Lower lobe of right lung (tissue), 2 donors: ENCODE measurements at regions not wholly inside any gene's neighbourhood (a gene's known extent, or its start where the extent isn't known, plus 50 kb on each side); places are given as distances from the start of the nearest gene placed in this dataset.

ENCODE experiments used
- ATAC-seq, 2 donors: fragments of 200-7000 bp; cut with Tn5 transposase; one replicate each; pipeline ENCODE4 v1.9.1; 2020 to 2022; ENCODE audit warnings: mild to moderate bottlenecking in 2 of 2, moderate library complexity in 2 of 2
- DNase-seq: peaks from one replicate; pipeline ENCODE4 v3.0.0-alpha.2; 2020
- H3K27ac ChIP-seq: fragments of 200-600 bp; one replicate; pipeline ENCODE4 v1.8.0; 2022
- H3K27me3 ChIP-seq: fragments of 200-600 bp; one replicate; pipeline ENCODE4 v1.8.0; 2022; ENCODE audit warnings: low read depth
- H3K36me3 ChIP-seq: fragments of 200-600 bp; one replicate; pipeline ENCODE4 v1.8.0; 2022; ENCODE audit warnings: mild to moderate bottlenecking
- H3K4me1 ChIP-seq: fragments of 200-600 bp; one replicate; pipeline ENCODE4 v1.8.0; 2022
- H3K4me3 ChIP-seq: fragments of 200-600 bp; one replicate; pipeline ENCODE4 v1.8.0; 2022; ENCODE audit warnings: mild to moderate bottlenecking
- H3K9me3 ChIP-seq: fragments of 200-600 bp; one replicate; pipeline ENCODE4 v1.8.0; 2022
- intact Hi-C: fragments of 100-400 bp; cut with DNase I; formaldehyde crosslinking; loops from one replicate; pipeline ENCODE4 v1.11.0; 2022
- TF ChIP-seq, protein P1 (sequence below): fragments of 200-600 bp; IDR thresholded peaks from one replicate; pipeline ENCODE4 v1.8.0; 2022; ENCODE audit warnings: antibody characterized with exemption, mild to moderate bottlenecking
- donor health status: DM: no; HTN: yes; CAD: no; lungs with severe emphysema.

DNA sequence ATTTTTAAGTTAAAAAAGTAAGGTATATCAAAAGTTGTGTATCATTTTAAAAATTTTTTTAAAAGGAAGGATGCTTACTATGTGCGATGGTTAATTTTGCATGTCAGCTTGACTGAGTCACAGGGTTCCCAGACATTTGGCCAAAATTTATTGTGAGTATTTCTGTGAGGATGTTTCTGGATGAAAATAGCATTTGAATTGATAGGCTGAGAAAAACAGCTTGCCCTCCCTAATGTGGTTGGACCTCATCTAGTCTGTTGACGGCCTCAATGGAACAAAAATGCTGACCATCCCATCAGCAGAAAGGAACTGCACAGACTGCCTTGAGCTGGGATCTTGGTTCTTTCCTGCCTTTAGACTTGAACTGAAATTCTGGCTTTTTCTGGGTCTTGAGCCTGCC is 724.5 kb downstream of the NCAM2 start:
- H3K4me3 ChIP-seq: no peak overlapping the region
- ATAC-seq: no peak
- TF ChIP-seq, protein P1, sequence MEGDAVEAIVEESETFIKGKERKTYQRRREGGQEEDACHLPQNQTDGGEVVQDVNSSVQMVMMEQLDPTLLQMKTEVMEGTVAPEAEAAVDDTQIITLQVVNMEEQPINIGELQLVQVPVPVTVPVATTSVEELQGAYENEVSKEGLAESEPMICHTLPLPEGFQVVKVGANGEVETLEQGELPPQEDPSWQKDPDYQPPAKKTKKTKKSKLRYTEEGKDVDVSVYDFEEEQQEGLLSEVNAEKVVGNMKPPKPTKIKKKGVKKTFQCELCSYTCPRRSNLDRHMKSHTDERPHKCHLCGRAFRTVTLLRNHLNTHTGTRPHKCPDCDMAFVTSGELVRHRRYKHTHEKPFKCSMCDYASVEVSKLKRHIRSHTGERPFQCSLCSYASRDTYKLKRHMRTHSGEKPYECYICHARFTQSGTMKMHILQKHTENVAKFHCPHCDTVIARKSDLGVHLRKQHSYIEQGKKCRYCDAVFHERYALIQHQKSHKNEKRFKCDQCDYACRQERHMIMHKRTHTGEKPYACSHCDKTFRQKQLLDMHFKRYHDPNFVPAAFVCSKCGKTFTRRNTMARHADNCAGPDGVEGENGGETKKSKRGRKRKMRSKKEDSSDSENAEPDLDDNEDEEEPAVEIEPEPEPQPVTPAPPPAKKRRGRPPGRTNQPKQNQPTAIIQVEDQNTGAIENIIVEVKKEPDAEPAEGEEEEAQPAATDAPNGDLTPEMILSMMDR: no peak
- no peak for DNase-seq
- H3K27ac ChIP-seq: no peak overlapping the region
- no peaks in the 10 kb centered on the region for H3K36me3 ChIP-seq
- intact Hi-C loops: no loop called here
- no peaks in the 10 kb centered on the region for H3K27me3 ChIP-seq
- H3K9me3 ChIP-seq: no peaks in the 10 kb centered on the region
- no peaks in the 10 kb centered on the region for H3K4me1 ChIP-seq

DNA sequence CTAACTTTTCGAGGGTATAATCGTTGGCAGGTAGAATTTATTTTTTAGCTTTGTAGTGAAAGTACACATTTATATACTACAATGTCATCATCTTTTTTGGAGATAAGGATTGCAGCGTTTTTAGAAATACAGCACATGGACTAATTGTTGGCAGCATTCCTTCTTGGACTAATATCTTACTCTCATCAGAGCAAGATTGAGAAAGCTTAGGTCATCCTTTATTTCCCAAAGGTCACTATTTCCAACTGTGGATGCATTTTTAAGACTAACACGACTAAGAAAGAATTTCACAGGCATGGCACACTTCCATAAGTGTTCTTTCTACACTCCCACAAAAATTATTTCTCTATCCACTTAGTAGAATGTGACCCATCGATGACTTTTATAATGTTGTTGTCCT is 732.3 kb downstream of the NCAM2 start:
- H3K9me3 ChIP-seq: no peaks in the 10 kb centered on the region
- H3K27ac ChIP-seq: no peak overlapping the region
- ATAC-seq (no peak), DNase-seq (no peak)
- H3K36me3 ChIP-seq: no peaks in the 10 kb centered on the region
- no peaks in the 10 kb centered on the region for H3K4me1 ChIP-seq
- TF ChIP-seq, protein P1: no peak
- H3K4me3 ChIP-seq: no peak overlapping the region
- H3K27me3 ChIP-seq: no peaks in the 10 kb centered on the region
- intact Hi-C loops: no loop called here

DNA sequence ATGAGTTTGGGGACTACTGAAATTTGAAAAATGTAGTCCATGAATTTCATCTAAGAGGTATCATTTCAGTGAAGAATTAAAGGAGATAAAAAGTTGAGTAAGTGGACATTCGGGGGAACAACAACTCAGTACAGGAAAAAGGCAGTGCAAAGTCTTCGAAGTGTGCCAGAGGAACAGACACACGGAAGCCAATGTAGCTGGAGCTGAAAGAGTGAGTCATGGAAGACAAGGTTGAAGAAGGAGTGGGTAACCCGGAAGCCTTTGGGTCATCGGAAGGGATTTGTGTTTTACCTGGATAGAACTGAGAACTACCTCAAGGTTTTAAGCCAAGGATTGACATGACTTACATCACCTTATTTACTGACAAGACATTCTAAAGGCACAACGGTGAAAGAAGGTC is 733.4 kb downstream of the NCAM2 start:
- H3K27ac ChIP-seq: no peak overlapping the region
- H3K9me3 ChIP-seq: no peaks in the 10 kb centered on the region
- TF ChIP-seq, protein P1: no peak
- intact Hi-C loops: no loop called here
- ATAC-seq: no peak
- no peaks in the 10 kb centered on the region for H3K27me3 ChIP-seq
- no peak overlapping the region for H3K4me3 ChIP-seq
- no peaks in the 10 kb centered on the region for H3K36me3 ChIP-seq
- no peaks in the 10 kb centered on the region for H3K4me1 ChIP-seq
- no peak for DNase-seq

DNA sequence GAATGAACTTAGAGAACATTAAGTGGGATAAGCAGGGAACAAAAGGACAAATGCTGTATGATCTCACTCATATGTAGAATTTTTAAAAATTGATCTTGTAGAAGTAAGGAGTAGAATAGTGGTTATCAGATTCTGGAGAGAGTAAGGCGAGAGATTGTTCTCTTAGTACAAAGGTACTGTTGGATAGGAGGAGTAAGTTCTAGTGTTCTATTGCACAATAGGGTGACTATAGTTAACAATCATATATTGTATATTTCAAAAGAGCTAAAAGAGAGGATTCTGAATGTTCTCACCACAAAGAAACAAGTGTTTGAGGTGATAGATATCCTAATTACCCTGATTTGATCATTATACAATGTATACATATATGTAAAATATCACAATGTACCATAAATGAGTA is 735.9 kb downstream of the NCAM2 start:
- no peaks in the 10 kb centered on the region for H3K9me3 ChIP-seq
- no peaks in the 10 kb centered on the region for H3K27me3 ChIP-seq
- ATAC-seq: no peak
- H3K4me1 ChIP-seq: no peaks in the 10 kb centered on the region
- H3K4me3 ChIP-seq: no peak overlapping the region
- no peak for DNase-seq
- TF ChIP-seq, protein P1: no peak
- no peak overlapping the region for H3K27ac ChIP-seq
- no peaks in the 10 kb centered on the region for H3K36me3 ChIP-seq
- intact Hi-C loops: no loop called here

DNA sequence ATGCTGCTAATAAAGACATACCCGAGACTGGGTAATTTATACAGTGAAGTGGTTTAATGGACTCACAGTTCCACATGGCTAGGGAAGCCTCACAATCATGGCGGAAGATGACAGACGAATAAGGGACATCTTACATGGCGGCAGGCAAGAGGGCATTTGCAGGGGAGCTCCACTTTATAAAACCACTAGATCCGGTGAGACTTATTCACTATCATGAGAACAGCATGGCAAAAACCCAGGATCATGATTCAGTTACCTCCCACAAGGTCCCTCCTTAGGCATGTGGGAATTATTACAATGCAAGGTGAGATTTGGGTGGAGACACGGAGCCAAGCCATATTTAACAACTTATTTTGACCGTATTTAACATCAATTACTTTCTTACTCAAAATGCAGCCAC is 739.0 kb downstream of the NCAM2 start:
- no peaks in the 10 kb centered on the region for H3K9me3 ChIP-seq
- intact Hi-C loops: no loop called here
- H3K27ac ChIP-seq: no peak overlapping the region
- H3K4me1 ChIP-seq: no peaks in the 10 kb centered on the region
- no peaks in the 10 kb centered on the region for H3K36me3 ChIP-seq
- DNase-seq (no peak), ATAC-seq (no peak)
- no peak overlapping the region for H3K4me3 ChIP-seq
- TF ChIP-seq, protein P1: no peak
- no peaks in the 10 kb centered on the region for H3K27me3 ChIP-seq

DNA sequence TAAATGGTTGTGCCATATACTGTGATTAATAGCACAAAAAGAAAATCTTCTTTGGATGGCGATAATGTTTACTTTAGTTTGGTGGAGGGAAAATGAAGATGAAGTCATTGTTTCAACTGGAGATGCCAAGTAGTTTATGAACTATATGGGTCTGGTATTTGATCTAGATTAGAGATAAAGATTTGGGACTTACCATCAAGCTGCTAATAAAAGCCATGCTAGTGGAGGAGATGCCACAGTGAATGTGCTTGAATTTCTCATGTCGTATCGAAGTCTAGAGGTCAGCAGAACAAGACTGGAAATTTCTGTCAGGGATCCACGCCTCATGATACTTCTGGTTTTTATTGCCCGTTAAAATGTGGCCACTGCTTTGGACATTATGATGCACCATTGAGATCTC is 742.0 kb downstream of the NCAM2 start:
- H3K27me3 ChIP-seq: no peaks in the 10 kb centered on the region
- intact Hi-C loops: no loop called here
- H3K27ac ChIP-seq: no peak overlapping the region
- no peak for DNase-seq
- no peaks in the 10 kb centered on the region for H3K36me3 ChIP-seq
- no peak for ATAC-seq
- H3K9me3 ChIP-seq: peaks cover under 1% of the 10 kb centered on the region
- no peak overlapping the region for H3K4me3 ChIP-seq
- H3K4me1 ChIP-seq: no peaks in the 10 kb centered on the region
- TF ChIP-seq, protein P1: no peak
